GM23338 (cell line): ENCODE measurements at regions not wholly inside any gene's neighbourhood (a gene's known extent, or its start where the extent isn't known, plus 50 kb on each side); places are given as distances from the start of the nearest gene placed in this dataset.

ENCODE experiments used
- ATAC-seq: fragments of 200-7000 bp; cut with Tn5 transposase; 3 replicates; pipeline ENCODE4 v1.9.1; 2020
- DNase-seq: peaks from one replicate; pipeline ENCODE4 v3.0.0-alpha.2; 2015; ENCODE audit warnings: low spot score
- H2AFZ ChIP-seq: fragments of 200-600 bp; sonication (generic); 2 replicates; pipeline ENCODE4 v1.8.0; 2016; ENCODE audit warnings: antibody characterized with exemption, mild to moderate bottlenecking, moderate library complexity
- H3F3A ChIP-seq: fragments of 200-600 bp; sonication (generic); replicated peaks from 2 replicates; pipeline ENCODE4 v1.8.0; 2017; ENCODE audit warnings: antibody characterized with exemption, mixed run types, low read depth
- H3K27ac ChIP-seq: fragments of 200-600 bp; sonication (generic); 2 replicates; pipeline ENCODE4 v1.6.1; 2016; ENCODE audit warnings: low read depth
- H3K27me3 ChIP-seq: fragments of 200-600 bp; sonication (generic); 2 replicates; pipeline ENCODE4 v1.8.0; 2016; ENCODE audit warnings: mild to moderate bottlenecking, mixed run types, moderate library complexity; ENCODE audit not compliant: insufficient read depth
- H3K36me3 ChIP-seq: fragments of 200-600 bp; sonication (generic); 2 replicates; pipeline ENCODE4 v1.8.0; 2016; ENCODE audit warnings: mild to moderate bottlenecking; ENCODE audit not compliant: insufficient read depth
- H3K4me1 ChIP-seq: fragments of 200-600 bp; sonication (generic); 2 replicates; pipeline ENCODE4 v1.8.0; 2016; ENCODE audit warnings: mild to moderate bottlenecking, moderate library complexity; ENCODE audit not compliant: insufficient read depth
- H3K4me2 ChIP-seq: fragments of 200-600 bp; sonication (generic); 2 replicates; pipeline ENCODE4 v1.7.1; 2017; ENCODE audit warnings: mixed run types
- H3K4me3 ChIP-seq: fragments of 200-600 bp; sonication (generic); 2 replicates; pipeline ENCODE4 v1.6.1; 2016; ENCODE audit warnings: mixed run types
- H3K79me2 ChIP-seq: fragments of 200-600 bp; sonication (generic); replicated peaks from 2 replicates; pipeline ENCODE4 v1.8.0; 2017; ENCODE audit warnings: mild to moderate bottlenecking; ENCODE audit not compliant: insufficient read depth
- H3K9me2 ChIP-seq: fragments of 200-600 bp; sonication (generic); 2 replicates; pipeline ENCODE4 v1.8.0; 2017; ENCODE audit not compliant: insufficient read depth
- H4K20me1 ChIP-seq: fragments of 200-600 bp; sonication (generic); replicated peaks from 2 replicates; pipeline ENCODE4 v1.8.0; 2017; ENCODE audit warnings: mild to moderate bottlenecking; ENCODE audit not compliant: insufficient read depth
- H3K27ac Mint-ChIP-seq: 2 replicates; pipeline ENCODE4 v1.8.0; 2020; ENCODE audit warnings: inconsistent platforms, mild to moderate bottlenecking, moderate library complexity, mixed read lengths
- H3K27me3 Mint-ChIP-seq: 3 replicates; pipeline ENCODE4 v1.8.0; 2022; ENCODE audit warnings: low read depth, mild to moderate bottlenecking, moderate library complexity, mixed read lengths, inconsistent platforms; ENCODE audit not compliant: insufficient read depth, poor library complexity
- H3K36me3 Mint-ChIP-seq: 3 replicates; pipeline ENCODE4 v1.8.0; 2021; ENCODE audit warnings: low read depth, mild to moderate bottlenecking, inconsistent platforms, moderate library complexity, mixed read lengths
- H3K4me1 Mint-ChIP-seq: 3 replicates; pipeline ENCODE4 v1.8.0; 2020; ENCODE audit warnings: mild to moderate bottlenecking, inconsistent platforms, mixed read lengths
- H3K4me3 Mint-ChIP-seq: 3 replicates; pipeline ENCODE4 v1.8.0; 2021; ENCODE audit warnings: moderate library complexity, mild to moderate bottlenecking, inconsistent platforms, mixed read lengths
- H3K9me3 Mint-ChIP-seq: 3 replicates; pipeline ENCODE4 v1.8.0; 2020; ENCODE audit warnings: moderate library complexity, mild to moderate bottlenecking, inconsistent platforms, mixed read lengths
- EZH2phosphoT487 ChIP-seq: fragments of 200-600 bp; sonication (generic); IDR thresholded peaks from one replicate; pipeline ENCODE4 v1.8.1; 2018; ENCODE audit warnings: antibody characterized with exemption; ENCODE audit not compliant: unreplicated experiment
- POLR2AphosphoS5 ChIP-seq: IDR thresholded peaks from 2 replicates; pipeline ENCODE4 v1.6.1; 2016; ENCODE audit warnings: antibody characterized with exemption, low read depth
- STAT1 ChIP-seq: IDR thresholded peaks from one replicate; pipeline ENCODE4 v1.6.1; 2016; ENCODE audit warnings: antibody characterized with exemption; ENCODE audit not compliant: unreplicated experiment
- ZNF331 ChIP-seq: fragments of 250-450 bp; sonication (Bioruptor Pico); IDR thresholded peaks from 2 replicates; pipeline ENCODE4 v1.5.0; 2020; ENCODE audit warnings: low read depth, mild to moderate bottlenecking, moderate library complexity
- TF ChIP-seq, protein P1 (sequence below): fragments of 250-450 bp; sonication (Bioruptor Pico); IDR thresholded peaks from 2 replicates; pipeline ENCODE4 v1.5.0; 2020; ENCODE audit warnings: mild to moderate bottlenecking, moderate library complexity
- TF ChIP-seq, protein P2 (sequence below): IDR thresholded peaks from 2 replicates; pipeline ENCODE4 v1.6.1; 2016; ENCODE audit warnings: antibody characterized with exemption
- TF ChIP-seq, protein P3 (sequence below), 2 experiments: fragments of 200-600 bp in 1 of 2; sonication (generic) in 1 of 2; conservative IDR thresholded peaks; 2 replicates each; pipeline versions ENCODE4 v1.5.1 to v1.6.1; 2016 to 2017; ENCODE audit warnings: antibody characterized with exemption in 2 of 2, low read depth in 2 of 2, mild to moderate bottlenecking in 2 of 2, moderate library complexity in 1 of 2
- TF ChIP-seq, protein P4 (sequence below): IDR thresholded peaks from one replicate; pipeline ENCODE4 v1.6.1; 2018; ENCODE audit warnings: antibody characterized with exemption; ENCODE audit not compliant: unreplicated experiment

DNA sequence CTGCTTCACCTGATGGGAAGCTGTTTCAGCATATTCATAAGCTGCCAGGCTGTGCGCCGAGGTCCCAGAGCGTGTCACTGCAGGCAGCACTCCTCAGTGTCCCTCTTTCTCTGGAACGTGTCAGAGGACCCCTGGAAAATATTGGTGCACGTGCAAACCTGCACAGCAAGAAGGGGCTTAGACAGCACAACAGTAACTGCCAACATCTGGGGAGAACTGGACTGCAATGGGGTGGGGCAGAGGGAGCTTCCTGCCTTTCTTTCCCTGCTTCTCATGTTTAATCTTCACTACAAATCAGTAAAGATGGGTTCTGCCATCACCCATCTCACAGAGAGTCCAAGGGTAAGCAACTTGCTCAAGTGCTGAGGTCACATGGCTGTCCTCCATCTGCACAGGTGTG lies 86.5 kb upstream of the GPR26 start:
- H3K27ac Mint-ChIP-seq: no peak overlapping the region

More for the DNA sequence above, 86.5 kb upstream of the GPR26 start:
- H3K4me3 Mint-ChIP-seq: no peak overlapping the region
- H3K9me2 ChIP-seq: no peaks in the 10 kb centered on the region
- H3K27me3 Mint-ChIP-seq: peaks cover 1% of the 10 kb centered on the region
- peaks cover 4% of the 10 kb centered on the region; the same call in 1 of the 2 replicates for H3K27me3 ChIP-seq
- H4K20me1 ChIP-seq: no peaks in the 10 kb centered on the region
- ATAC-seq: no peak
- H3K9me3 Mint-ChIP-seq: no peaks in the 10 kb centered on the region
- H2AFZ ChIP-seq: no peak overlapping the region
- H3K4me1 ChIP-seq: peaks cover 6% of the 10 kb centered on the region; the same call in 1 of the 2 replicates
- DNase-seq: no peak
- no peaks in the 10 kb centered on the region for H3K79me2 ChIP-seq
- H3K4me2 ChIP-seq: no peak overlapping the region
- no peaks in the 10 kb centered on the region for H3K36me3 Mint-ChIP-seq
- H3K36me3 ChIP-seq: no peaks in the 10 kb centered on the region
- H3K4me3 ChIP-seq: no peak overlapping the region
- H3K27ac ChIP-seq: no peak overlapping the region
- H3F3A ChIP-seq: no peaks in the 10 kb centered on the region
- H3K4me1 Mint-ChIP-seq: peaks cover 7% of the 10 kb centered on the region
- TF ChIP-seq, protein P1, sequence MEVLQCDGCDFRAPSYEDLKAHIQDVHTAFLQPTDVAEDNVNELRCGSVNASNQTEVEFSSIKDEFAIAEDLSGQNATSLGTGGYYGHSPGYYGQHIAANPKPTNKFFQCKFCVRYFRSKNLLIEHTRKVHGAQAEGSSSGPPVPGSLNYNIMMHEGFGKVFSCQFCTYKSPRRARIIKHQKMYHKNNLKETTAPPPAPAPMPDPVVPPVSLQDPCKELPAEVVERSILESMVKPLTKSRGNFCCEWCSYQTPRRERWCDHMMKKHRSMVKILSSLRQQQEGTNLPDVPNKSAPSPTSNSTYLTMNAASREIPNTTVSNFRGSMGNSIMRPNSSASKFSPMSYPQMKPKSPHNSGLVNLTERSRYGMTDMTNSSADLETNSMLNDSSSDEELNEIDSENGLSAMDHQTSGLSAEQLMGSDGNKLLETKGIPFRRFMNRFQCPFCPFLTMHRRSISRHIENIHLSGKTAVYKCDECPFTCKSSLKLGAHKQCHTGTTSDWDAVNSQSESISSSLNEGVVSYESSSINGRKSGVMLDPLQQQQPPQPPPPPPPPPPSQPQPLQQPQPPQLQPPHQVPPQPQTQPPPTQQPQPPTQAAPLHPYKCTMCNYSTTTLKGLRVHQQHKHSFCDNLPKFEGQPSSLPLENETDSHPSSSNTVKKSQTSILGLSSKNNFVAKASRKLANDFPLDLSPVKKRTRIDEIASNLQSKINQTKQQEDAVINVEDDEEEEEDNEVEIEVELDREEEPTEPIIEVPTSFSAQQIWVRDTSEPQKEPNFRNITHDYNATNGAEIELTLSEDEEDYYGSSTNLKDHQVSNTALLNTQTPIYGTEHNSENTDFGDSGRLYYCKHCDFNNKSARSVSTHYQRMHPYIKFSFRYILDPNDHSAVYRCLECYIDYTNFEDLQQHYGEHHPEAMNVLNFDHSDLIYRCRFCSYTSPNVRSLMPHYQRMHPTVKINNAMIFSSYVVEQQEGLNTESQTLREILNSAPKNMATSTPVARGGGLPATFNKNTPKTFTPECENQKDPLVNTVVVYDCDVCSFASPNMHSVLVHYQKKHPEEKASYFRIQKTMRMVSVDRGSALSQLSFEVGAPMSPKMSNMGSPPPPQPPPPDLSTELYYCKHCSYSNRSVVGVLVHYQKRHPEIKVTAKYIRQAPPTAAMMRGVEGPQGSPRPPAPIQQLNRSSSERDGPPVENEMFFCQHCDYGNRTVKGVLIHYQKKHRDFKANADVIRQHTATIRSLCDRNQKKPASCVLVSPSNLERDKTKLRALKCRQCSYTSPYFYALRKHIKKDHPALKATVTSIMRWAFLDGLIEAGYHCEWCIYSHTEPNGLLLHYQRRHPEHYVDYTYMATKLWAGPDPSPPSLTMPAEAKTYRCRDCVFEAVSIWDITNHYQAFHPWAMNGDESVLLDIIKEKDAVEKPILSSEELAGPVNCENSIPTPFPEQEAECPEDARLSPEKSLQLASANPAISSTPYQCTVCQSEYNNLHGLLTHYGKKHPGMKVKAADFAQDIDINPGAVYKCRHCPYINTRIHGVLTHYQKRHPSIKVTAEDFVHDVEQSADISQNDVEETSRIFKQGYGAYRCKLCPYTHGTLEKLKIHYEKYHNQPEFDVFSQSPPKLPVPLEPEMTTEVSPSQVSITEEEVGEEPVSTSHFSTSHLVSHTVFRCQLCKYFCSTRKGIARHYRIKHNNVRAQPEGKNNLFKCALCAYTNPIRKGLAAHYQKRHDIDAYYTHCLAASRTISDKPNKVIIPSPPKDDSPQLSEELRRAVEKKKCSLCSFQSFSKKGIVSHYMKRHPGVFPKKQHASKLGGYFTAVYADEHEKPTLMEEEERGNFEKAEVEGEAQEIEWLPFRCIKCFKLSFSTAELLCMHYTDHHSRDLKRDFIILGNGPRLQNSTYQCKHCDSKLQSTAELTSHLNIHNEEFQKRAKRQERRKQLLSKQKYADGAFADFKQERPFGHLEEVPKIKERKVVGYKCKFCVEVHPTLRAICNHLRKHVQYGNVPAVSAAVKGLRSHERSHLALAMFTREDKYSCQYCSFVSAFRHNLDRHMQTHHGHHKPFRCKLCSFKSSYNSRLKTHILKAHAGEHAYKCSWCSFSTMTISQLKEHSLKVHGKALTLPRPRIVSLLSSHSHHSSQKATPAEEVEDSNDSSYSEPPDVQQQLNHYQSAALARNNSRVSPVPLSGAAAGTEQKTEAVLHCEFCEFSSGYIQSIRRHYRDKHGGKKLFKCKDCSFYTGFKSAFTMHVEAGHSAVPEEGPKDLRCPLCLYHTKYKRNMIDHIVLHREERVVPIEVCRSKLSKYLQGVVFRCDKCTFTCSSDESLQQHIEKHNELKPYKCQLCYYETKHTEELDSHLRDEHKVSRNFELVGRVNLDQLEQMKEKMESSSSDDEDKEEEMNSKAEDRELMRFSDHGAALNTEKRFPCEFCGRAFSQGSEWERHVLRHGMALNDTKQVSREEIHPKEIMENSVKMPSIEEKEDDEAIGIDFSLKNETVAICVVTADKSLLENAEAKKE: no peak
- TF ChIP-seq, protein P2, sequence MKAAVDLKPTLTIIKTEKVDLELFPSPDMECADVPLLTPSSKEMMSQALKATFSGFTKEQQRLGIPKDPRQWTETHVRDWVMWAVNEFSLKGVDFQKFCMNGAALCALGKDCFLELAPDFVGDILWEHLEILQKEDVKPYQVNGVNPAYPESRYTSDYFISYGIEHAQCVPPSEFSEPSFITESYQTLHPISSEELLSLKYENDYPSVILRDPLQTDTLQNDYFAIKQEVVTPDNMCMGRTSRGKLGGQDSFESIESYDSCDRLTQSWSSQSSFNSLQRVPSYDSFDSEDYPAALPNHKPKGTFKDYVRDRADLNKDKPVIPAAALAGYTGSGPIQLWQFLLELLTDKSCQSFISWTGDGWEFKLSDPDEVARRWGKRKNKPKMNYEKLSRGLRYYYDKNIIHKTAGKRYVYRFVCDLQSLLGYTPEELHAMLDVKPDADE: no peak
- TF ChIP-seq STAT1 (no peak), EZH2phosphoT487 (no peak), POLR2AphosphoS5 (no peak), ZNF331 (CRISPR knock-in tag) (no peak)
- TF ChIP-seq, protein P3, sequence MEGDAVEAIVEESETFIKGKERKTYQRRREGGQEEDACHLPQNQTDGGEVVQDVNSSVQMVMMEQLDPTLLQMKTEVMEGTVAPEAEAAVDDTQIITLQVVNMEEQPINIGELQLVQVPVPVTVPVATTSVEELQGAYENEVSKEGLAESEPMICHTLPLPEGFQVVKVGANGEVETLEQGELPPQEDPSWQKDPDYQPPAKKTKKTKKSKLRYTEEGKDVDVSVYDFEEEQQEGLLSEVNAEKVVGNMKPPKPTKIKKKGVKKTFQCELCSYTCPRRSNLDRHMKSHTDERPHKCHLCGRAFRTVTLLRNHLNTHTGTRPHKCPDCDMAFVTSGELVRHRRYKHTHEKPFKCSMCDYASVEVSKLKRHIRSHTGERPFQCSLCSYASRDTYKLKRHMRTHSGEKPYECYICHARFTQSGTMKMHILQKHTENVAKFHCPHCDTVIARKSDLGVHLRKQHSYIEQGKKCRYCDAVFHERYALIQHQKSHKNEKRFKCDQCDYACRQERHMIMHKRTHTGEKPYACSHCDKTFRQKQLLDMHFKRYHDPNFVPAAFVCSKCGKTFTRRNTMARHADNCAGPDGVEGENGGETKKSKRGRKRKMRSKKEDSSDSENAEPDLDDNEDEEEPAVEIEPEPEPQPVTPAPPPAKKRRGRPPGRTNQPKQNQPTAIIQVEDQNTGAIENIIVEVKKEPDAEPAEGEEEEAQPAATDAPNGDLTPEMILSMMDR (conservative IDR thresholded peaks at IDR 0.05; ENCODE audit: low read depth in 2 of 2): no peak
- TF ChIP-seq, protein P4, sequence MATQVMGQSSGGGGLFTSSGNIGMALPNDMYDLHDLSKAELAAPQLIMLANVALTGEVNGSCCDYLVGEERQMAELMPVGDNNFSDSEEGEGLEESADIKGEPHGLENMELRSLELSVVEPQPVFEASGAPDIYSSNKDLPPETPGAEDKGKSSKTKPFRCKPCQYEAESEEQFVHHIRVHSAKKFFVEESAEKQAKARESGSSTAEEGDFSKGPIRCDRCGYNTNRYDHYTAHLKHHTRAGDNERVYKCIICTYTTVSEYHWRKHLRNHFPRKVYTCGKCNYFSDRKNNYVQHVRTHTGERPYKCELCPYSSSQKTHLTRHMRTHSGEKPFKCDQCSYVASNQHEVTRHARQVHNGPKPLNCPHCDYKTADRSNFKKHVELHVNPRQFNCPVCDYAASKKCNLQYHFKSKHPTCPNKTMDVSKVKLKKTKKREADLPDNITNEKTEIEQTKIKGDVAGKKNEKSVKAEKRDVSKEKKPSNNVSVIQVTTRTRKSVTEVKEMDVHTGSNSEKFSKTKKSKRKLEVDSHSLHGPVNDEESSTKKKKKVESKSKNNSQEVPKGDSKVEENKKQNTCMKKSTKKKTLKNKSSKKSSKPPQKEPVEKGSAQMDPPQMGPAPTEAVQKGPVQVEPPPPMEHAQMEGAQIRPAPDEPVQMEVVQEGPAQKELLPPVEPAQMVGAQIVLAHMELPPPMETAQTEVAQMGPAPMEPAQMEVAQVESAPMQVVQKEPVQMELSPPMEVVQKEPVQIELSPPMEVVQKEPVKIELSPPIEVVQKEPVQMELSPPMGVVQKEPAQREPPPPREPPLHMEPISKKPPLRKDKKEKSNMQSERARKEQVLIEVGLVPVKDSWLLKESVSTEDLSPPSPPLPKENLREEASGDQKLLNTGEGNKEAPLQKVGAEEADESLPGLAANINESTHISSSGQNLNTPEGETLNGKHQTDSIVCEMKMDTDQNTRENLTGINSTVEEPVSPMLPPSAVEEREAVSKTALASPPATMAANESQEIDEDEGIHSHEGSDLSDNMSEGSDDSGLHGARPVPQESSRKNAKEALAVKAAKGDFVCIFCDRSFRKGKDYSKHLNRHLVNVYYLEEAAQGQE: no peak
